ENCODE measurements at regions not wholly inside any gene's neighbourhood (a gene's known extent, or its start where the extent isn't known, plus 50 kb on each side); places are given as distances from the start of the nearest gene placed in this dataset.

DNA sequence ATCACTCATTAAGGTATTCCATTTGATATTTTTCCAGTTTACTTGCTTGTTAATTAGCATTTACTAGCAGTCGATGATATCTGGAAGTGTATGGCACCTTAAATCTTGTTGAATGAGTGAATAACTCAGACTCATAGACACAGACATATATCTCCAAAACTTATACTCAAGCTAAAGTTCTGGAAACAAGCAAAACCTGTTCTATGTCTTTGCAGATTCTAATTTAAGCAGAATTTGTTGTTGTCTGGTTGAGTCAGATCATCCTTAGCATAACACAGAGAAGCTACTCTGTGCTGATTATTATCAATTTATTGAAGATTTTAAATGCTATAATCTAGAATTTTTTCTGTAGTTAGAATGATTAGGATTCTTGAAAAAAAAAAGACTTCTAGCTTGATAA, 296.2 kb downstream of the MDFIC start:
- TF ChIP-seq, protein P1, sequence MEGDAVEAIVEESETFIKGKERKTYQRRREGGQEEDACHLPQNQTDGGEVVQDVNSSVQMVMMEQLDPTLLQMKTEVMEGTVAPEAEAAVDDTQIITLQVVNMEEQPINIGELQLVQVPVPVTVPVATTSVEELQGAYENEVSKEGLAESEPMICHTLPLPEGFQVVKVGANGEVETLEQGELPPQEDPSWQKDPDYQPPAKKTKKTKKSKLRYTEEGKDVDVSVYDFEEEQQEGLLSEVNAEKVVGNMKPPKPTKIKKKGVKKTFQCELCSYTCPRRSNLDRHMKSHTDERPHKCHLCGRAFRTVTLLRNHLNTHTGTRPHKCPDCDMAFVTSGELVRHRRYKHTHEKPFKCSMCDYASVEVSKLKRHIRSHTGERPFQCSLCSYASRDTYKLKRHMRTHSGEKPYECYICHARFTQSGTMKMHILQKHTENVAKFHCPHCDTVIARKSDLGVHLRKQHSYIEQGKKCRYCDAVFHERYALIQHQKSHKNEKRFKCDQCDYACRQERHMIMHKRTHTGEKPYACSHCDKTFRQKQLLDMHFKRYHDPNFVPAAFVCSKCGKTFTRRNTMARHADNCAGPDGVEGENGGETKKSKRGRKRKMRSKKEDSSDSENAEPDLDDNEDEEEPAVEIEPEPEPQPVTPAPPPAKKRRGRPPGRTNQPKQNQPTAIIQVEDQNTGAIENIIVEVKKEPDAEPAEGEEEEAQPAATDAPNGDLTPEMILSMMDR (IDR thresholded peaks at IDR 0.05; ENCODE audit: low read depth, low read length, poor library complexity, severe bottlenecking): no peak
- TF ChIP-seq EZH2phosphoT487 (IDR thresholded peaks at IDR 0.05; ENCODE audit: borderline replicate concordance, low read length): no peak
